Forelimb muscle (tissue), 1 donor: ENCODE measurements at regions not wholly inside any gene's neighbourhood (a gene's known extent, or its start where the extent isn't known, plus 50 kb on each side); places are given as distances from the start of the nearest gene placed in this dataset.

ENCODE experiments used
- DNase-seq: peaks from one replicate; pipeline ENCODE4 v3.0.0-alpha.2; 2013; ENCODE audit warnings: low read depth

DNA sequence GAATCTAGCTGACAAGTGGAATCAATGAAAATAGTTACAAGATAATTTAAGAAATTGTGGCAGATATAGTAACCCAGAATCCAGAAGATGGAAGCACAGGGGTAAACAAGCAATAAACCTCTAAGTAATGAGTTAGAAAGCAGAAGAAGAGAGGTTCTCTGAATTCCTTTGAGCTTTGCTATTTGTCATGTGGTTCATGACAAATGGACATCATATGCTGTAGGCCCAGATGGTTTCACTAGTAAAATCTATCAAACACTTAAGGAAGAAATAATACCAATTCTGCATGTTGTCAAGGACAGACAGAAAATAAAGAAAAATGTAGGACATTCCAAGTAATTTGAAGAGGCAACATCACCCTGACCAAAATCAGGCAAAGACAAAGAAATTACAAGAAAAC is 480.8 kb upstream of the INTU start:
- no peak for DNase-seq

DNA sequence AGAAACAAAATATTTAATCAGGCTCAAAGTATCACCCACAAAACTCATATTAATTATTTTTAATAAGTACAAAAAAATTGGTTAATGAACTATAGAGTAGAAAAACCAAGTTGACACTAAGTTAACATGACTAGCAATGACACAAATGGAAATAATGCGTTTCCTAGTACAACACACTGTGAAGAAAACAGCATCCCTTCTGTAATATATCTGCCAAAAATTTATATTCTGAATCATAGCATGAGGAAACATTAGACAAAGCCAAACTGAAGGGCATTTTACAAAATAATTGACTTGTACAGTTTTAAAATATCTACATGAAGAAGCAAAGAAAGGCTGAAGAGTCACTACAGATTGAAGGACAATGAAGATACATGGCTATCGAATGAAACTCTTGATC is 477.6 kb upstream of the INTU start:
- no peak for DNase-seq

DNA sequence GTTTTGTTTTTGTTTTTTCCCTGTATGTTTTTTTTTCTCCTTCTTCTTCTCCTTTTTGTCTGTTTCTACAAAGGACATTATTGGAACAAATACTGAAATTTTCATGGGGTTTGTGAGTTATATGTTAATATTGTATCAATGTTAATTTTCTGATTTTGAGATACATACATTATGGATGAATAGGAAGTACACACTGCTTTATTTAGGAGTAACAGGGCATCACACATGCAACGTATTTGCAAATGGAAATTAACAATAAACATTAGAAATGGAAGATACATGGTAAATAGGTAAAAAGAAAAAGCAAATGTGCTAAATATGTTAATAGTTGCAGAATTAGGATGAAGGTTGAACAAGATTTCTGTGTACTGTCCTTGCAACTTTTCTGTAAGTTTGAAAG is 477.2 kb upstream of the INTU start:
- no peak for DNase-seq

DNA sequence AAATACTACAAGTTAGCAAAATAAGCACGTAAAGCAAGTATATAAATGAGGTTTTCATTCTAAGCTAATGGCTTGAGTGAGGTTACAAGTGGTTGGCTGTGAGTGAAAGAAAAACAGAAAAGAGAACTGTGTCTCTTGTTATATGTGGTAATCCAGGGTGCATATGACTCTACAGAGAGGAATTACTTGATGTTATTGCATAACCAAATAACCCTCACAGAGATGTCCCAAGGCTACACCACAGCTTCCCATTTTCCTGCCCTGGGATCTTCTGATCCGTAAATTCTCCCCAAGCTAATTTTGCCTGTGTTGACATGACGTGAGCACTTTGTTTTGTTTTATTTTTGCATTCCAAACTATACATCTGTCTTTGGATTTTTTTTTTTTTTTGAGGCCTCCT is 470.0 kb upstream of the INTU start:
- no peak for DNase-seq

DNA sequence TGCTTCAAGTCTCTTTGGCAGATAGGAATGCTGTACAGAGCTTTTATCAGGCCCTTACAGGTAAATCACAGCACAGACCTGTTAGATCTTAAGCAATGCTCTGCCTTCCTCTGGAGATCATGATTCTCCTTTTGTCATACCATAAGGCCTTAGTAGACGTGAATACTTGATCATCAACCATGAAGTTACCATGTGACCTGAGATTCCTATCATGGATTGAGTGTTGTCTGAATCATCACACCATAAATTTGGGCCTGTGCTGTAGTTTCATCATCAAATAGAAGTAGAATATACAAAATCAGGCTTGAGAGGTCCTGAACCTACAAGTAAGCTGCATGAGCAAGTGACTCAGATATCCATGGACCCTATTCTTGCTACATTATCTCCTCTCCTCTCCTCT is 466.8 kb upstream of the INTU start:
- no peak for DNase-seq

GRCh38 chr4:127174201-127174600 is 458.6 kb upstream of the INTU start:
- no peak for DNase-seq

DNA sequence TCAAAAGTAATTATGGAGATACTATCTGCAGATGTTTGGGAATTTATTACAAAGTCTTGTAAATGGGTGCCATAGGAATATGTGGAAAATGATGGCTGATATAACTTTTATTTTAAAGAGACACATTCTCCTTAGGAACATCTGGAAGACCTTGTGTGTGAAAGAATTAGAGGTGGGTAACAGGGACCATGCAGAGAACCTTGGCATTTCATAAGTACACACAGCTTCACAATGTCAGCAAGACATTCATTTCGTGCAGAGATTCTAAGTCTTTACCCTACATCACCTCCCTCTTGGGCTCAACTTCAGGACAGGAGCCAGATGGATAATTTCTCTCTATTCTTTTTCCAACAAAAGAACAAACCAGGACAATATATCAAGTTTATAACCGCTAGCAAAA is 458.1 kb upstream of the INTU start:
- peak; percentile 20 for DNase-seq

DNA sequence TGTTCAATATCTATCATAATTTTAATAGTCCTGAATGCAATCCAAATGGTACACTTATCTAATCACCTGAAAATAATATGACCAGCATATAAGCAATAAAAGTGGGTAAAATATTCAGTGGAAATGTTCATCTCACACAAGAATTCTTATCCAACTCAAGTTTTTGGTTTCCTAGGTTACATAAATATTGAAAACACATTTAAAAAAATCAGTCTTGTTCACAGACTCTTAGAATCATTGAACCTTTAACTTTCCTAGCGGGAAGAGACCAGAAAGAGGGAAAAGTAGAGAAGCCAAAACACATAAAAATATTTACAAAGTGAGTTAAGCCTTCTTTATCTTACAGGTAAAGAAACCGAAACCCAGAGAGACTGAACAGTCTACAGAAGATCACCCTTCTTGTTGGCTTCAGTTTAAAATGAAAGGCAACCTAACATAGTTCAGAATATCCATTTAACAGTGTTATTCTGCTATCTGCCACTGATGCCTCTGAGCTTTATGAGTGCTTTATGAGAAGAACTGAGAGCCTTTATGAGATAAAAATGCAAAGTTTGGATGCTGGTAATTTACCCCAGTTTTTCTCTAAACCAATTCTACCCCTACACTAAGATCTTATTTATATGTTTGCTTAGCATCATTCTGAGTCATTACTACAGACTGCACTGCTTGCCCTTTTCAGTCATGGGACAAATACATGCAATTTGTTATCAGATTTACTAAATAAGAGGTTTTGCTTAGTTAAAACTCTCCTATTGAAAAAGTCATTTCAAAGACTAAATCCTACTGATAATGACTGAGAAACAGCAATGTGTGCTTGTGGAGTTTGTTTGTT is 453.3 kb upstream of the INTU start:
- no peak for DNase-seq

- no peak for DNase-seq
Measured at GRCh38 chr4:127181001-127181400, 451.8 kb upstream of the INTU start.

DNA sequence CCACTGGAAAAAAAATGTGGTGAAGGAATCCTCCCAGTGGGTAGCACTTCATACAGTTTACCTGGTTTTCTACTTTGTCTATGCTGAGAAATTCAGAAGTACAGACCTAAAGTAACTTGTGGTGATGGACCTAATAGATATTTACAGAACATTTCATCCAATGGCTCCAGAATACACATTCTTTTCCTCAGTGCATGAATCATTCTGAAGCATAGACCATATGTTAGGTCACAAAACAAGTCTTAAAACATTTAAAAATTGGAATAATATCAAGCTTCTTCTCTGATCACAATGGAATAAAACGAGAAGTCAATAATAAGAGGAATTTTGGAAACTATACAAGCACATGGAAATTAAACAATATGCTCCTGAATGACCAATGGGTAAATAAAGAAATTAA is 450.1 kb upstream of the INTU start:
- no peak for DNase-seq

- DNase-seq = no peak
Measured at GRCh38 chr4:127188847-127189246, 443.9 kb upstream of the INTU start.

- no peak for DNase-seq
Measured at GRCh38 chr4:127194281-127194680, 438.5 kb upstream of the INTU start.

DNA sequence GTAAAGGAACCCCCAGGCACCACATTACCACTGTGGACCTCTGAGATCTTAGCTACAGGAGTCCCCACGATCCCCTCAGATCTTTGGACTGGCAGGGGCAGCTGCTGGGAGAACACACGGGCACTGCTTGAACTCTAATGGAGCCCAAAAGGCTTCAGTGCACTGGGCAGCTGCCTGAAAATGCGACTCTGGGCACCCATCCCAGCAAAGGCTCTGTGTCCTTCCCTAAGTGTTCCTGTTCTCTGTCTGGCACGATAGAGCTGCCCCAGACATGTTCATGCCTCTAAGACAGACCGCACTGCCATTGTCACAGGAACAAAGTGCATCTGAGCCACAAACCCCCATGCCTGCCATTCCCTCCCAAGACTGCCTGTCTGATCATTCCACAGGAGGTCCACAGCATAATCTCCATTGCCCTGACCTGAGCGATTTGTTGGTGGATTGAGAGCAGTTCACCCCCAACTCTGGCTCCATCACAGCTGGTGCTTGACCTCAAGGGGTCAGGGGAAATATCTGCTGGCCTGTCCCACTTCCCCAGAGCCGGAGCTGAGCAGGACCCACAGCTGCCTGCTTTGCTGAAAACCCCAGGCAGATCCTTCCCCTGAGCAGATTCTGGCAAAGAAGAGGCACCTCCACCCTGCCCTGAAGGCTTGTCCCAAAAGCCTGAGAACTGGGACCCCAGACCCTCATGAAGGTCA is 436.0 kb upstream of the INTU start:
- no peak for DNase-seq

- DNase-seq = no peak
Measured at GRCh38 chr4:127203562-127204200, 429.1 kb upstream of the INTU start.

DNA sequence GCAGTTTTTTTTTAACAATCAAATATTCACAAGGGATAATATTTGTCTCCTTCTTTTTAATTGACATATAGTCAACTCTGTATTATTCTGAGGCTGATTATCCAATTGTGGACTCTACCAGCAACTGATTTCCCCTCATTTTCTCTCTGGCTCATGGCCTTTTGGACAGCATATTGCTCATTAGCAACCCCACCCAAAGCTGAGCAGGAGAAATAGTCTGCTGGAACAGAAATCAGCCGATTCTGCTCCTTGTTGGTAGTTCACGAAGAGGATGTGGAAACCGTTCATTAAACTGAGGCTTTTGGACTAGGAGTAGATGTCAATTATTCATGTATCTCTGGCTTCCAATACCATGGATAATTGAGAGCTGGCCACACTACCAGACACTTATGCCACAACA is 428.4 kb upstream of the INTU start:
- no peak for DNase-seq

DNA sequence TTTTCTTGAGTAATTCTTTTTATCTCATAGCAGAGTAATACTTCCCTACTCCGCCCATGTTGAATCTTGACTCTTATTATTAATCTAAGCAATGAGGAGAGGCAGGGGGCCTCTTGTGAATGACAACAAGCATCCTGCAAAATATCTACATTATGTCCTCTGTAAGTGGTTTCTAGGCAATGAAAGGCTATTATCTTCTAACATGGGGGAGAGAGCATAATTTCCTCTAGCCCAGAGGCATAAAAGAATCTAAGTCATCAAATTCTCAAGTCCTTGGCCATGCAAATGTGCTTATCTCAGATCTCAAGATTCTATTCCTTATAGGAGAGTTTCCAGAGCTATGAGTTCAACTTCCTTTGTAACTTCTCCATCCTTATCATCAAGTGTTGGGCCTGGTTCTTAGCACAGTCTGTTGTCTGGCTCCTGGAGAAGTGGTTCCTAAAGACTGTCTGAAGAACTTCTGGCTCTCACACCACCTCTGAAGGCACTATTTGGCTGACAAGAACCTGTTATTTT is 423.1 kb upstream of the INTU start:
- no peak for DNase-seq

DNA sequence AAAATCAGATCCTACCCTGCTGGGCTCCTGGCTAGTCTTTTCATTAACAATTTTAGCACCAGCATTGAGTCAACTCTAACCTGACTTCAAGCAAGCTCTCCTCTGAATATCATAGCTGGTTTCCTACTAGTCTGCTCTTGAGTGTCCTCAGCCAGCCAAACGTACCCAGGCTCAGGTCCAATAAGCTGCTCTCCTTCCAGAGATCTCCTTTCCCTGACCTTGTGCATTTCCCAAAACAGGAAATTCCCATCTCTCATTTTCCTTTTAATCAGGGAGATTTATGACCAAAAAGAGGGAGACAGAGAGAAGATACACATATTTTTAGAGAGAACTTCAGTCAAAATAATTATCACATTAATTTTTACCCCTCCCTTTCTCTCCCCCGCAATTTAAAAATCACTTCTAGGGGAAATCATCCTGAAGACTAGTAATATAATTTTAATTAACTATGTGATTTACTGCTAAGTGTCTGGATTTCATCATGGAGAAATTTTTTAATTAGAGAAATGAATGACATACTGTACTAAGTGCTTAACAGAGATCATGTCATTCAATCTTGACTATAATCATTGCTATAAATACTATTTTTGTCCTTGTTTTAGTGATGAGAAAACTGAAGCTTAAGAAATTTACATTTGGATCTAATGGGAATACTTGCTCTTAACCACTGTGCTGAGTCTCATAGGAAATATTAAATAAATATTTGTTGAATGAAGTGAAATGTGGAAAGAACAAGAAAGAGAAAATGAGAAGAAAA is 421.7 kb upstream of the INTU start:
- no peak for DNase-seq

DNA sequence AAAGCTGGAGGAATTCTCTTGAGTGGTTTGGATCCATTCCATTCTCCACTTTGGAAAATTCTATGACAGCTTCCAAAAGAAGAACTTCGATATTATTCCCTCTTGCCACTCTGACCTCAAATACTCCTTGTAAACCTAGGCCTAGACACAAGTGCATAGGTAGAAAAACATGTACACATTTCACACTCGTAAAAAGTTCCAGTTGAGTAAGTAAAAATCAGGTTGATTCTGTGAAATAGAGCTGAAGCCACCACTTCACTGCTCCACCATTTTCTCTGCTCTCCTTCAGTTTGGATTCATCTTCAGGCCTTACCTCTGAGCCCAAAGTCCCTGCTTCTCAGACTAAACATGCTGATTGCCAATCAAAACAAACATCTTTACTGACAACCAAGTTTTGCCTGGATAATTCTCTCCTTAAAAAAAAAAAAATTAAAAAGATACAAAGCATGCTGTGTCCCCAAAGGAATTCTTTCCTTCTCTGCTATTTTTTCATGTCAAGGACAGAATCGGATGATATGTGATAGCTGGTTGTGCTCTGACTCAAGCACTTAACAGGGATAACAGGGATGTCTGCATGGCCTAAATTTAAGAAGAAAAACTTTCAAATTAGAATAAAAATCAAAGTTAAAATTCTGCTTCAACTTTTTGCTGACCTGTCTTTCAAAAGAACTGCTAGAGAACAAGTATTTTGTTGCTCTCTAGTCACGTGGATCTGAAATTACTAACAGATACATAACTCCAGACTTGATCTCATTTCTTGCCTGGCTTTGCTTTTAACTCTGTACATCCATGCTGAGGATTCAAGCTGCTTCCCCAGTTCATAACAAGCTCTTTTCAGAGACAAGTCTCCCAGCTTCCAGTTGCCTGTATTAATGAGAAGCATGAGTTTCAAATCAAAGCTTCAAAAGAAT is 420.9 kb upstream of the INTU start:
- peak; percentile 52 for DNase-seq

- DNase-seq = no peak
Measured at GRCh38 chr4:127212701-127213100, 420.1 kb upstream of the INTU start.

DNA sequence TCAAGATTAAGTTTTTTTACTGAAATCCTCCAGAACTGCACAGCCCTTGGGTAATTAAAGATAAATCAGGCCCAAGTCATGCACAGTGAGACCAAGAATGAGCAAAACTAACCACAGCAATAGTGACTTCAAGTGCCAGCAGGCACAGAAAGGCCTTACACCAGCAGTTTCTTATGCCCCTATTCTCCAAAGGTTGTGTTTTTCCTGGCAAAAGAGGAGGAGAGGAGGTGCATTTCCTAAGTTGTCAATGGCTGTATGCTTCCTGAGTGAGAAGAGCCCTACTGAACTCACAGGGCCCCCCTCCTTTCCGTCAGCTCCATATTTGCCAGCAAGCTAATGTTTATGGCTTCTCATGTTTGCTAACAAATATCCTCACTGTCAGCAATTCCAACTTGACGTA is 418.7 kb upstream of the INTU start:
- DNase-seq = no peak

DNA sequence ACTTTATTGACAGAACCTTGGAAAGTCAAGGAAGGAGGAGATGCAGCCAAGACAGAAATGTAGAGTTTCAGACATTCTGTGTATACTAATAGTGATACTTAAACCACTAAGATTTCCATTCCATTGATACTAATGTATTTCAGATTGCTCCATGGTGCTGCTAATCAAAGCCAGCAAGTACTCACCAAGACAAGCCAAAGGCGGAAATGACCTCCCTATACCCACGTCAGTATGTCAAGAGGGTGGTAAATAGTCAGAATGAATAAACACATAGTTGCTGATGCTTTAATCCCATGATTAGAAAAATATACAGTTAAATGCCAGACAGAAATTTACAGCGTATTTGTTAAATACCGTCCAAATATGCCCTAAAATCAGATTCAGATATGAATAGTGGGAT is 417.8 kb upstream of the INTU start:
- DNase-seq = no peak
